Stomach (tissue), 4 donors: ENCODE measurements at regions not wholly inside any gene's neighbourhood (a gene's known extent, or its start where the extent isn't known, plus 50 kb on each side); places are given as distances from the start of the nearest gene placed in this dataset.
"Not testable (repeated sequence)": the region's sequence is repeated elsewhere in the genome, so short reads cannot be mapped to it uniquely, and the experiment has no call there.

Experiments
- POLR2A ChIP-seq, 4 donors: fragments of 450-650 bp; IDR thresholded peaks; one replicate each; pipeline ENCODE4 v1.6.1; 2016; ENCODE audit warnings: antibody characterized with exemption in 4 of 4, control low read depth in 2 of 4, mild to moderate bottlenecking in 1 of 4, moderate library complexity in 1 of 4
- POLR2AphosphoS5 ChIP-seq, 3 donors: sonication (generic); formaldehyde crosslinking; IDR thresholded peaks; one replicate each; pipeline ENCODE4 v1.6.1; 2016; ENCODE audit warnings: antibody characterized with exemption in 3 of 3

DNA sequence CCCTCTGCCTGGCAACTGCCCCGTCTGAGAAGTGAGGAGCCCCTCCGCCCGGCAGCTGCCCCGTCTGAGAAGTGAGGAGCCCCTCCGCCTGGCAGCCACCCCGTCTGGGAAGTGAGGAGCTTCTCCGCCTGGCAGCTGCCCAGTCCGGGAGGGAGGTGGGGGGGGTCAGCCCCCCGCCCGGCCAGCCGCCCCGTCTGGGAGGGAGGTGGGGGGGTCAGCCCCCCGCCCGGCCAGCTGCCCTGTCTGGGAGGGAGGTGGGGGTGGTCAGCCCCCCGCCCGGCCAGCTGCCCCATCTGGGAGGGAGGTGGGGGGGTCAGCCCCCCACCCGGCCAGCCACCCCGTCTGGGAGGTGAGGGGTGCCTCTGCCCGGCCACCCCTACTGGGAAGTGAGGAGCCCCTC lies 167.8 kb upstream of the FGF16 start:
- not testable (repeated sequence) for TF ChIP-seq POLR2A, POLR2AphosphoS5 (IDR thresholded peaks at IDR 0.05)
